ENCODE measurements at regions not wholly inside any gene's neighbourhood (a gene's known extent, or its start where the extent isn't known, plus 50 kb on each side); places are given as distances from the start of the nearest gene placed in this dataset.

- Histone ChIP-seq H3K36me3 (ENCODE audit: control insufficient read depth, insufficient read depth, low read length) (no peaks in the 10 kb centered on the region), H2AFZ (no peak overlapping the region), H3K4me2 (ENCODE audit: low read length) (no peak overlapping the region), H3K9ac (no peak overlapping the region), H3K9me3 (ENCODE audit: control insufficient read depth, low read length) (no peaks in the 10 kb centered on the region), H3K27ac (no peak overlapping the region), H3K4me1 (no peaks in the 10 kb centered on the region), H3K27me3 (ENCODE audit: control insufficient read depth, insufficient read depth, low read length) (no peaks in the 10 kb centered on the region), H3K79me2 (no peaks in the 10 kb centered on the region), H3K4me3 (ENCODE audit: low read depth, low read length) (no peak overlapping the region)
- no peak for TF ChIP-seq CTCF (IDR thresholded peaks at IDR 0.05)
These were observed 81.9 kb upstream of the LRATD1 start for GRCh38 chr2:14550658-14551057.

GRCh38 chr2:14551069-14551468 is 81.4 kb upstream of the LRATD1 start:
- Histone ChIP-seq H2AFZ (no peak overlapping the region), H3K4me1 (no peaks in the 10 kb centered on the region), H3K4me3 (ENCODE audit: low read depth, low read length) (no peak overlapping the region), H3K36me3 (ENCODE audit: control insufficient read depth, insufficient read depth, low read length) (no peaks in the 10 kb centered on the region), H3K9me3 (ENCODE audit: control insufficient read depth, low read length) (no peaks in the 10 kb centered on the region), H3K4me2 (ENCODE audit: low read length) (no peak overlapping the region), H3K27ac (no peak overlapping the region), H3K27me3 (ENCODE audit: control insufficient read depth, insufficient read depth, low read length) (no peaks in the 10 kb centered on the region), H3K79me2 (no peaks in the 10 kb centered on the region), H3K9ac (no peak overlapping the region)
- no peak for TF ChIP-seq CTCF (IDR thresholded peaks at IDR 0.05)

GRCh38 chr2:14552286-14552685 is 80.2 kb upstream of the LRATD1 start:
- H3K4me1 ChIP-seq: no peaks in the 10 kb centered on the region
- H3K9me3 ChIP-seq (ENCODE audit: control insufficient read depth, low read length): no peaks in the 10 kb centered on the region
- TF ChIP-seq CTCF (IDR thresholded peaks at IDR 0.05): no peak

GRCh38 chr2:14552818-14553217 is 79.7 kb upstream of the LRATD1 start:
- Histone ChIP-seq H2AFZ (no peak overlapping the region), H3K27ac (no peak overlapping the region), H3K9ac (no peak overlapping the region), H3K4me2 (ENCODE audit: low read length) (no peak overlapping the region), H3K27me3 (ENCODE audit: control insufficient read depth, insufficient read depth, low read length) (no peaks in the 10 kb centered on the region), H3K79me2 (no peaks in the 10 kb centered on the region), H3K4me1 (no peaks in the 10 kb centered on the region), H3K36me3 (ENCODE audit: control insufficient read depth, insufficient read depth, low read length) (no peaks in the 10 kb centered on the region), H3K4me3 (ENCODE audit: low read depth, low read length) (no peak overlapping the region), H3K9me3 (ENCODE audit: control insufficient read depth, low read length) (no peaks in the 10 kb centered on the region)
- TF ChIP-seq CTCF (IDR thresholded peaks at IDR 0.05): no peak

More at GRCh38 chr2:14552286-14552685, 80.2 kb upstream of the LRATD1 start:
- no peak overlapping the region for H3K27ac ChIP-seq
- no peak overlapping the region for H3K9ac ChIP-seq
- no peaks in the 10 kb centered on the region for H3K79me2 ChIP-seq
- H3K36me3 ChIP-seq (ENCODE audit: control insufficient read depth, insufficient read depth, low read length): no peaks in the 10 kb centered on the region
- H3K27me3 ChIP-seq (ENCODE audit: control insufficient read depth, insufficient read depth, low read length): no peaks in the 10 kb centered on the region
- no peak overlapping the region for H2AFZ ChIP-seq
- H3K4me2 ChIP-seq (ENCODE audit: low read length): no peak overlapping the region
- no peak overlapping the region for H3K4me3 ChIP-seq (ENCODE audit: low read depth, low read length)

- Histone ChIP-seq H2AFZ (peak overlapping the region; percentile 2), H3K27me3 (ENCODE audit: control insufficient read depth, insufficient read depth, low read length) (no peaks in the 10 kb centered on the region), H3K79me2 (no peaks in the 10 kb centered on the region), H3K4me1 (no peaks in the 10 kb centered on the region), H3K4me2 (ENCODE audit: low read length) (no peak overlapping the region), H3K36me3 (ENCODE audit: control insufficient read depth, insufficient read depth, low read length) (no peaks in the 10 kb centered on the region), H3K4me3 (ENCODE audit: low read depth, low read length) (no peak overlapping the region), H3K9me3 (ENCODE audit: control insufficient read depth, low read length) (no peaks in the 10 kb centered on the region), H3K27ac (no peak overlapping the region), H3K9ac (no peak overlapping the region)
- TF ChIP-seq CTCF (IDR thresholded peaks at IDR 0.05): no peak
These were observed 77.5 kb upstream of the LRATD1 start for GRCh38 chr2:14554849-14555545.

All from parathyroid adenoma (tissue), 2 donors.